Ovary (tissue), 3 donors: ENCODE measurements at regions not wholly inside any gene's neighbourhood (a gene's known extent, or its start where the extent isn't known, plus 50 kb on each side); places are given as distances from the start of the nearest gene placed in this dataset.

ENCODE experiments used
- CTCF ChIP-seq, 3 donors: fragments of 450-650 bp in 2 of 3; fragments of 200-600 bp in 1 of 3; IDR thresholded peaks; one replicate each; pipeline versions ENCODE4 v1.5.1 to v1.8.0; 2016 to 2022; ENCODE audit warnings: antibody characterized with exemption in 3 of 3, mild to moderate bottlenecking in 1 of 3
- POLR2A ChIP-seq: fragments of 450-650 bp; IDR thresholded peaks from one replicate; pipeline ENCODE4 v1.6.1; 2017; ENCODE audit warnings: antibody characterized with exemption, mild to moderate bottlenecking, moderate library complexity
- donor health status: DM: no; HTN: no; CAD: no.

GRCh38 chr3:55331524-55331923 is 155.6 kb downstream of the WNT5A start:
- no peak for TF ChIP-seq POLR2A
- no peak for TF ChIP-seq CTCF (IDR thresholded peaks at IDR 0.05)
